A549 (cell line): ENCODE measurements at regions not wholly inside any gene's neighbourhood (a gene's known extent, or its start where the extent isn't known, plus 50 kb on each side); places are given as distances from the start of the nearest gene placed in this dataset.

Source experiments
- ATAC-seq, 2 experiments: fragments of 200-7000 bp in 1 of 2; fragments of >200 bp in 1 of 2; cut with Nextera tagmentation in 1 of 2; cut with Tn5 transposase in 1 of 2; 3 replicates each; pipeline versions ENCODE4 v1.8.0 to v1.9.1; 2018 to 2020; ENCODE audit warnings: mild to moderate bottlenecking in 1 of 2, moderate library complexity in 1 of 2
- CTCF ChIA-PET: fragments of 300-600 bp; sonication (Branson Sonifier 250); formaldehyde crosslinking; extraction: SDS; loops from one replicate; lab custom pipeline; 2021; ENCODE audit warnings: antibody characterized with exemption, inconsistent platforms; lab: Yijun Ruan, JAX
- POLR2A ChIA-PET: fragments of 350-600 bp; formaldehyde crosslinking; extraction: SDS; loops from one replicate; lab custom pipeline; 2021; ENCODE audit warnings: antibody characterized with exemption, inconsistent platforms; lab: Yijun Ruan, JAX
- DNase-seq, 2 experiments: peaks; one replicate each; pipeline versions ENCODE4 v3.0.0 to v3.0.0-alpha.2; 2011 to 2016; ENCODE audit warnings: low read depth in 1 of 2, low spot score in 1 of 2
- FAIRE-seq: peaks from 2 replicates; lab custom pipeline; 2011; peaks lifted over from hg19 to GRCh38; lab: Jason Lieb, UNC
- H3K27ac ChIP-seq, 2 experiments: fragments of >200 bp; sonication (Bioruptor Twin); formaldehyde crosslinking; 3 replicates each; pipeline ENCODE4 v1.5.1; 2016 to 2017
- H3K4me1 ChIP-seq: fragments of >200 bp; sonication (Bioruptor Twin); formaldehyde crosslinking; 3 replicates; pipeline ENCODE4 v1.6.1; 2016
- H3K4me2 ChIP-seq: fragments of >200 bp; sonication (Bioruptor Twin); formaldehyde crosslinking; 3 replicates; pipeline ENCODE4 v1.6.1; 2016
- H3K4me3 ChIP-seq: fragments of >200 bp; sonication (Bioruptor Twin); formaldehyde crosslinking; 3 replicates; pipeline ENCODE4 v1.5.1; 2016
- H3K9me3 ChIP-seq: fragments of >200 bp; sonication (Bioruptor Twin); formaldehyde crosslinking; 3 replicates; pipeline ENCODE4 v1.6.1; 2016
- BHLHE40 ChIP-seq: IDR thresholded peaks from 2 replicates; pipeline ENCODE4 v1.6.1; 2012; ENCODE audit warnings: low read depth, low read length, inconsistent platforms
- CEBPB ChIP-seq, 2 experiments: fragments of >200 bp in 1 of 2; sonication (Bioruptor Twin) in 1 of 2; formaldehyde crosslinking in 1 of 2; IDR thresholded peaks; 2 replicates each; pipeline ENCODE4 v1.6.1; 2012 to 2016
- CHD2 ChIP-seq: fragments of 150-350 bp; IDR thresholded peaks from 2 replicates; pipeline ENCODE4 v1.6.1; 2014; ENCODE audit warnings: low read length; ENCODE audit not compliant: partially characterized antibody
- EHF ChIP-seq: fragments of 250-450 bp; sonication (Bioruptor Pico); IDR thresholded peaks from 2 replicates; pipeline ENCODE4 v1.5.0; 2020; ENCODE audit warnings: mild to moderate bottlenecking
- EP300 ChIP-seq, 2 experiments: fragments of >200 bp; sonication (Bioruptor Twin); formaldehyde crosslinking; IDR thresholded peaks; 2 replicates in 1 of 2; 3 replicates in 1 of 2; pipeline ENCODE4 v1.6.1; 2016 to 2017
- GATA3 ChIP-seq: IDR thresholded peaks from 2 replicates; pipeline ENCODE4 v1.6.1; 2012; ENCODE audit warnings: borderline replicate concordance
- HDAC2 ChIP-seq: fragments of 200-600 bp; sonication (generic); IDR thresholded peaks from 2 replicates; pipeline ENCODE4 v1.6.1; 2016
- HEYL ChIP-seq: fragments of 250-450 bp; sonication (Bioruptor Pico); IDR thresholded peaks from 2 replicates; pipeline ENCODE4 v1.8.0; 2021; ENCODE audit warnings: mild to moderate bottlenecking, moderate library complexity
- HOXB5 ChIP-seq: fragments of 250-450 bp; sonication (Bioruptor Pico); IDR thresholded peaks from 2 replicates; pipeline ENCODE4 v1.5.0; 2020; ENCODE audit warnings: mild to moderate bottlenecking, moderate library complexity
- JUN ChIP-seq, 2 experiments: fragments of >200 bp; sonication (Bioruptor Twin); formaldehyde crosslinking; IDR thresholded peaks; 2 replicates in 1 of 2; 3 replicates in 1 of 2; pipeline ENCODE4 v1.6.1; 2016 to 2017
- JUNB ChIP-seq: fragments of >200 bp; sonication (Bioruptor Twin); formaldehyde crosslinking; IDR thresholded peaks from 2 replicates; pipeline ENCODE4 v1.6.1; 2016
- KDM5A ChIP-seq: fragments of 200-600 bp; sonication (generic); IDR thresholded peaks from 2 replicates; pipeline ENCODE4 v1.6.1; 2016; ENCODE audit warnings: antibody characterized with exemption, mild to moderate bottlenecking
- MAFK ChIP-seq: fragments of 450-650 bp; IDR thresholded peaks from 2 replicates; pipeline ENCODE4 v1.6.1; 2014; ENCODE audit not compliant: partially characterized antibody
- MAZ ChIP-seq: fragments of 150-350 bp; IDR thresholded peaks from 2 replicates; pipeline ENCODE4 v1.6.1; 2014; ENCODE audit warnings: antibody characterized with exemption, low read depth, low read length, borderline replicate concordance
- MYC ChIP-seq: IDR thresholded peaks from 2 replicates; pipeline ENCODE4 v1.6.1; 2012; ENCODE audit warnings: mild to moderate bottlenecking, inconsistent platforms, low read length, improper control_type of control experiment, borderline replicate concordance
- NR3C1 ChIP-seq: fragments of >200 bp; sonication (Bioruptor Twin); formaldehyde crosslinking; IDR thresholded peaks from 3 replicates; pipeline ENCODE4 v1.6.1; 2017
- PHF8 ChIP-seq: fragments of 200-600 bp; sonication (generic); IDR thresholded peaks from 2 replicates; pipeline ENCODE4 v1.6.1; 2016; ENCODE audit warnings: low read depth, mild to moderate bottlenecking, antibody characterized with exemption, moderate library complexity, borderline replicate concordance
- POLR2A ChIP-seq: IDR thresholded peaks from 2 replicates; pipeline ENCODE4 v1.6.1; 2012; ENCODE audit warnings: mild to moderate bottlenecking, low read length
- RAD21 ChIP-seq, 2 experiments: fragments of >200 bp in 1 of 2; sonication (Bioruptor Twin) in 1 of 2; formaldehyde crosslinking in 1 of 2; IDR thresholded peaks in 1 of 2; conservative IDR thresholded peaks in 1 of 2; 2 replicates in 1 of 2; 3 replicates in 1 of 2; pipeline ENCODE4 v1.6.1; 2012 to 2018; ENCODE audit warnings: inconsistent platforms in 1 of 2
- RCOR1 ChIP-seq: fragments of 150-350 bp; IDR thresholded peaks from 2 replicates; pipeline ENCODE4 v1.6.1; 2014; ENCODE audit warnings: antibody characterized with exemption, low read length, low read depth
- RFX5 ChIP-seq: fragments of 450-650 bp; IDR thresholded peaks from 2 replicates; pipeline ENCODE4 v1.7.1; 2014; ENCODE audit warnings: antibody characterized with exemption, mild to moderate bottlenecking, moderate library complexity
- SREBF2 ChIP-seq: fragments of 450-650 bp; IDR thresholded peaks from 2 replicates; pipeline ENCODE4 v1.6.1; 2014; ENCODE audit warnings: mild to moderate bottlenecking, moderate library complexity
- TFCP2L1 ChIP-seq: fragments of 250-450 bp; sonication (Bioruptor Pico); IDR thresholded peaks from 2 replicates; pipeline ENCODE4 v1.5.0; 2021; ENCODE audit warnings: mild to moderate bottlenecking
- ZC3H11A ChIP-seq: fragments of 450-650 bp; IDR thresholded peaks from 2 replicates; pipeline ENCODE4 v1.6.1; 2014; ENCODE audit warnings: antibody characterized with exemption, mild to moderate bottlenecking
- ZFP36 ChIP-seq: fragments of 450-650 bp; IDR thresholded peaks from 2 replicates; pipeline ENCODE4 v1.6.1; 2014; ENCODE audit warnings: borderline replicate concordance; ENCODE audit not compliant: partially characterized antibody
- ZSCAN20 ChIP-seq: fragments of 250-450 bp; sonication (Bioruptor Pico); IDR thresholded peaks from 2 replicates; pipeline ENCODE4 v1.8.0; 2022; ENCODE audit warnings: mild to moderate bottlenecking, moderate library complexity
- WGBS: methylation state at CpG from one replicate; pipeline ENCODE4 v1.1.6; 2017; ENCODE audit errors: missing lambda C conversion rate; 5-methylcytosine and 5-hydroxymethylcytosine counted together
- TF ChIP-seq, protein P1 (sequence below): IDR thresholded peaks from 2 replicates; pipeline ENCODE4 v1.6.1; 2012; ENCODE audit warnings: low read depth, borderline replicate concordance
- TF ChIP-seq, protein P2 (sequence below): fragments of 450-650 bp; IDR thresholded peaks from 2 replicates; pipeline ENCODE4 v1.6.1; 2014; ENCODE audit warnings: antibody characterized with exemption
- TF ChIP-seq, protein P3 (sequence below): fragments of 250-450 bp; sonication (Bioruptor Pico); IDR thresholded peaks from 2 replicates; pipeline ENCODE4 v1.5.0; 2021; ENCODE audit warnings: mild to moderate bottlenecking, moderate library complexity, borderline replicate concordance
- TF ChIP-seq, protein P4 (sequence below): IDR thresholded peaks from 2 replicates; pipeline ENCODE4 v1.6.1; 2012

DNA sequence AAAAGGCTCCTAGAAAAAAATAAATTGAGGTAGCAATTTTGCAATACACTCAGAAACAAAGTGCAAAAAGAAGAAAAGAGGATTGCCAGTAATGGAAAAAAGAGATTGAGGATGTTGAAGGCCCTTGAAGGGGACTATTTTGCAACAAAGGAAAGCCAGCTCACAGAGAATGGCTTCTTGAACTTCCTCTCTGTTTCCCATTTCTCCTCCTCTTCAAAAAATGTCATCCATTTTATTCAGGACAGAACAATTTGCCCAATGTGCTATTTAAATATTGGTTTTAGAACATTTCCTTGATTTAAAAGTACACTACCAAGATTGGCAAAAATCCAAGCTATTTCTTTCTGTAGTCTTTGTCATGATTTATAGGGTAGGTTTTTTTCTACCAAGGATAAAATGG lies 60.2 kb downstream of the GASK1B start:
- H3K4me2 ChIP-seq = peak overlapping the region; percentile 13; the same call in 1 of the 3 replicates
- no peak overlapping the region; a peak in 1 of 6 replicates for H3K27ac ChIP-seq
- DNase-seq (peak in 1 of 2 experiments; percentile 0), ATAC-seq (no peak), FAIRE-seq (no peak)
- ChIA-PET POLR2A (no interaction called here), CTCF (interaction anchor here (1.3 kb wide), 1 partner anchor 60 kb away, joined by 3 read pairs; the partner anchor contains the start of gene GASK1B)
- H3K9me3 ChIP-seq = no peaks in the 10 kb centered on the region
- no peak for TF ChIP-seq GATA3
- no peak for TF ChIP-seq NR3C1
- TF ChIP-seq POLR2A = no peak
- no peak for TF ChIP-seq MAFK
- TF ChIP-seq EP300 (IDR thresholded peaks at IDR 0.05) = no peak
- TF ChIP-seq ZFP36 = no peak
- TF ChIP-seq HEYL (CRISPR knock-in tag) = no peak
- TF ChIP-seq JUNB = no peak
- TF ChIP-seq SREBF2 = no peak
- TF ChIP-seq RCOR1 = no peak
- TF ChIP-seq HOXB5 (CRISPR knock-in tag) = no peak
- TF ChIP-seq, protein P1, sequence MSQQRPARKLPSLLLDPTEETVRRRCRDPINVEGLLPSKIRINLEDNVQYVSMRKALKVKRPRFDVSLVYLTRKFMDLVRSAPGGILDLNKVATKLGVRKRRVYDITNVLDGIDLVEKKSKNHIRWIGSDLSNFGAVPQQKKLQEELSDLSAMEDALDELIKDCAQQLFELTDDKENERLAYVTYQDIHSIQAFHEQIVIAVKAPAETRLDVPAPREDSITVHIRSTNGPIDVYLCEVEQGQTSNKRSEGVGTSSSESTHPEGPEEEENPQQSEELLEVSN = no peak
- no peak for TF ChIP-seq TFCP2L1
- no peak for TF ChIP-seq CEBPB (IDR thresholded peaks at IDR 0.05)
- TF ChIP-seq RFX5 = no peak
- TF ChIP-seq MYC = no peak
- TF ChIP-seq MAZ = no peak
- TF ChIP-seq KDM5A = no peak
- H3K4me1 ChIP-seq = no peaks in the 10 kb centered on the region
- no peak overlapping the region for H3K4me3 ChIP-seq

DNA sequence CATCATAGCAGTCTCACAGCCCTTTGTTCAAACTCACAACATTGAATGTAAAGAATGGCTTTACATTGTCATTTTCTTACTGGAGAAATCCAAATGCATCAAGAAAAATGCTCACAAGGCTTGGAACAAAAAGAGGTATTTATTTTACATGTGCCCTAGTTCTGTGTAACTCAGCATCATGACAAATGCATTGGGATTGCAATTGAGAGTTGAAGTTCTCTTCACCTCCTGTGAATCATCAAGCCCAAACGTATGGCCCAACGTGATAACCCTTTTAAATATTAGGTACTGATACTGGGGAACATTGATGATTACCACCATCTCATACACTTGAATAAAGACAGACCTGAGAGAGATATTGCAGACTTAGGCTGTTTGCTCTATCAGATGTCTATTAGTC lies 61.6 kb downstream of the GASK1B start:
- no peak for ATAC-seq
- Histone ChIP-seq H3K4me3 (no peak overlapping the region), H3K9me3 (no peaks in the 10 kb centered on the region), H3K4me2 (no peak overlapping the region)
- POLR2A ChIA-PET = no interaction called here
- TF ChIP-seq, protein P2, sequence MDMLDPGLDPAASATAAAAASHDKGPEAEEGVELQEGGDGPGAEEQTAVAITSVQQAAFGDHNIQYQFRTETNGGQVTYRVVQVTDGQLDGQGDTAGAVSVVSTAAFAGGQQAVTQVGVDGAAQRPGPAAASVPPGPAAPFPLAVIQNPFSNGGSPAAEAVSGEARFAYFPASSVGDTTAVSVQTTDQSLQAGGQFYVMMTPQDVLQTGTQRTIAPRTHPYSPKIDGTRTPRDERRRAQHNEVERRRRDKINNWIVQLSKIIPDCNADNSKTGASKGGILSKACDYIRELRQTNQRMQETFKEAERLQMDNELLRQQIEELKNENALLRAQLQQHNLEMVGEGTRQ = no peak
- no peak for TF ChIP-seq RAD21 (conservative IDR thresholded peaks at IDR 0.05 in 1 of 2, IDR thresholded peaks at IDR 0.05 in 1 of 2)
- TF ChIP-seq, all 56 proteins: peak for 0
- DNase-seq = no peak
- FAIRE-seq = no peak
- WGBS = 24% methylated on average over 2 of the region's 2 CpGs
- no peak overlapping the region for H3K27ac ChIP-seq
- no peaks in the 10 kb centered on the region for H3K4me1 ChIP-seq
- CTCF ChIA-PET = no interaction called here

DNA sequence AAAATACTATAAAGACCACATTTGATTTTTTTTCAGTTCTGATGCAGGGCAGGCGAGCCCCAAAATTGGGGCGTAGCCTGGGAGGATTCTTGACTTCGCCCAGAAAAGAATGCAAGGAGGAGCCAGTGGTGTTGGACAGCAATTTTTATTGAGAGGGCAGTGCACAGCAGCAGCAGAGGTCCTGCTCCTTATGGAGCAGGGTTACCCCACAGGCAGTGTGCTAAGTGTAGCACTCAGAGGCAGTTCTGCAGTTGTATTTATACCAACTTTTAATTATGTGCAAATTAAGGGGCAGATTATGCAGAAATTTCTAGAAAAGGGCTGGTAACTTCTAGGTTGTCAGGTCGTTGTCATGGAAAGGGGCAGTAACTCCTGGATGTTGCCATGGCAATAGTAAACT lies 69.9 kb downstream of the GASK1B start:
- TF ChIP-seq JUN (IDR thresholded peaks at IDR 0.05) (no peak), RFX5 (peak; percentile 58; the same call in 1 of the 2 replicates)
- TF ChIP-seq, all 56 proteins: peak for 1
- 49% methylated on average over 4 of the region's 4 CpGs for WGBS
- H3K4me3 ChIP-seq = no peak overlapping the region
- no peaks in the 10 kb centered on the region for H3K4me1 ChIP-seq
- CTCF ChIA-PET = no interaction called here
- no peak for DNase-seq
- no peak for FAIRE-seq
- no peak overlapping the region for H3K27ac ChIP-seq
- POLR2A ChIA-PET = no interaction called here
- H3K4me2 ChIP-seq = no peak overlapping the region
- no peak for ATAC-seq
- H3K9me3 ChIP-seq = no peaks in the 10 kb centered on the region

DNA sequence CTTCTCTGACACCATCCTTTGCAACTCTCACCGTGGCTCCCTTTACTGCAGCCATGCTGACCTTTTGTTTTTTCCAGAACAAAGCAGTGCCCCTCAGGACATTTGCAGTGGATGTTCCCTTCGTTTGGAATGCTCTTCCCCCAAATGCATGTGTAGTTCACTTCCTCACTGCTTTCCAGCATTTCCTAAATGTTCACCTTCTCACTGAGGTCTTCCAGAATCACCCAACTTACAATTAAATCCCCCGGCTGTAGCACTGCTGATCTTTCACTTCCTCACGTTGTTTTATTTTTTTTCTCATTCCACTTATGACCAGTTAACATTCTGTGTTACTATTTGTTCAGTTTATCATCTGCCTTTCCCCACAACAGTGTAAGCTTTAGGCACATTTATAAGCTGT lies 73.1 kb downstream of the GASK1B start:
- no peak for DNase-seq
- H3K27ac ChIP-seq = no peak overlapping the region
- WGBS = 52% methylated on average over 4 of the region's 4 CpGs
- ChIA-PET CTCF (no interaction called here), POLR2A (no interaction called here)
- no peak for FAIRE-seq
- H3K4me2 ChIP-seq = no peak overlapping the region
- ATAC-seq = no peak
- peaks cover 8% of the 10 kb centered on the region; the same call in 2 of the 3 replicates for H3K4me1 ChIP-seq
- H3K4me3 ChIP-seq = no peak overlapping the region
- no peaks in the 10 kb centered on the region for H3K9me3 ChIP-seq
- no peak for TF ChIP-seq ZC3H11A
- TF ChIP-seq PHF8 = no peak
- no peak for TF ChIP-seq MAZ
- TF ChIP-seq EHF (CRISPR knock-in tag) = no peak
- no peak for TF ChIP-seq BHLHE40
- TF ChIP-seq ZSCAN20 (CRISPR knock-in tag) = no peak
- TF ChIP-seq, protein P3, sequence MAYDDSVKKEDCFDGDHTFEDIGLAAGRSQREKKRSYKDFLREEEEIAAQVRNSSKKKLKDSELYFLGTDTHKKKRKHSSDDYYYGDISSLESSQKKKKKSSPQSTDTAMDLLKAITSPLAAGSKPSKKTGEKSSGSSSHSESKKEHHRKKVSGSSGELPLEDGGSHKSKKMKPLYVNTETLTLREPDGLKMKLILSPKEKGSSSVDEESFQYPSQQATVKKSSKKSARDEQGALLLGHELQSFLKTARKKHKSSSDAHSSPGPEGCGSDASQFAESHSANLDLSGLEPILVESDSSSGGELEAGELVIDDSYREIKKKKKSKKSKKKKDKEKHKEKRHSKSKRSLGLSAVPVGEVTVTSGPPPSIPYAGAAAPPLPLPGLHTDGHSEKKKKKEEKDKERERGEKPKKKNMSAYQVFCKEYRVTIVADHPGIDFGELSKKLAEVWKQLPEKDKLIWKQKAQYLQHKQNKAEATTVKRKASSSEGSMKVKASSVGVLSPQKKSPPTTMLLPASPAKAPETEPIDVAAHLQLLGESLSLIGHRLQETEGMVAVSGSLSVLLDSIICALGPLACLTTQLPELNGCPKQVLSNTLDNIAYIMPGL (CRISPR knock-in tag) = no peak
- no peak for TF ChIP-seq HDAC2
- TF ChIP-seq CHD2 = no peak
- no peak for TF ChIP-seq NR3C1
- TF ChIP-seq, protein P4, sequence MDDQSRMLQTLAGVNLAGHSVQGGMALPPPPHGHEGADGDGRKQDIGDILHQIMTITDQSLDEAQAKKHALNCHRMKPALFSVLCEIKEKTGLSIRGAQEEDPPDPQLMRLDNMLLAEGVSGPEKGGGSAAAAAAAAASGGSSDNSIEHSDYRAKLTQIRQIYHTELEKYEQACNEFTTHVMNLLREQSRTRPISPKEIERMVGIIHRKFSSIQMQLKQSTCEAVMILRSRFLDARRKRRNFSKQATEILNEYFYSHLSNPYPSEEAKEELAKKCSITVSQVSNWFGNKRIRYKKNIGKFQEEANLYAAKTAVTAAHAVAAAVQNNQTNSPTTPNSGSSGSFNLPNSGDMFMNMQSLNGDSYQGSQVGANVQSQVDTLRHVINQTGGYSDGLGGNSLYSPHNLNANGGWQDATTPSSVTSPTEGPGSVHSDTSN = no peak
- TF ChIP-seq JUNB = no peak
- TF ChIP-seq JUN (IDR thresholded peaks at IDR 0.05) = no peak
- TF ChIP-seq, protein P2 = no peak
